Gastroesophageal sphincter (tissue), 4 donors: ENCODE measurements at regions not wholly inside any gene's neighbourhood (a gene's known extent, or its start where the extent isn't known, plus 50 kb on each side); places are given as distances from the start of the nearest gene placed in this dataset.

Experiments
- ATAC-seq: fragments of 150-250 bp; one replicate; pipeline ENCODE4 v1.9.1; 2016; ENCODE audit warnings: mild to moderate bottlenecking, moderate library complexity
- H3K27ac ChIP-seq, 4 donors: fragments of 200-600 bp; sonication (generic) in 3 of 4; 1 replicate in 3 of 4; 2 replicates in 1 of 4; pipeline ENCODE4 v1.5.1; 2016 to 2019
- H3K27me3 ChIP-seq: fragments of 200-600 bp; sonication (generic); one replicate; pipeline ENCODE4 v1.5.1; 2019
- H3K36me3 ChIP-seq, 2 donors: fragments of 200-600 bp; sonication (generic); one replicate each; pipeline ENCODE4 v1.5.1; 2019; ENCODE audit warnings: control low read depth in 1 of 2
- H3K4me1 ChIP-seq, 3 donors: fragments of 200-600 bp; sonication (generic); 1 replicate in 2 of 3; 2 replicates in 1 of 3; pipeline ENCODE4 v1.5.1; 2016 to 2019; ENCODE audit warnings: control low read depth in 2 of 3
- H3K4me3 ChIP-seq, 2 donors: fragments of 200-600 bp; sonication (generic); one replicate each; pipeline ENCODE4 v1.5.1; 2019; ENCODE audit warnings: mild to moderate bottlenecking in 1 of 2, moderate library complexity in 1 of 2
- H3K9me3 ChIP-seq, 3 donors: fragments of 200-600 bp; sonication (generic); one replicate each; pipeline ENCODE4 v1.5.1; 2017 to 2019; ENCODE audit warnings: control low read depth in 2 of 3
- EP300 ChIP-seq: sonication (generic); formaldehyde crosslinking; IDR thresholded peaks from one replicate; pipeline ENCODE4 v1.6.1; 2017; ENCODE audit warnings: antibody characterized with exemption, mild to moderate bottlenecking
- POLR2A ChIP-seq, 2 donors: fragments of 450-650 bp; IDR thresholded peaks; one replicate each; pipeline ENCODE4 v1.6.1; 2017; ENCODE audit warnings: antibody characterized with exemption in 2 of 2, mild to moderate bottlenecking in 2 of 2, moderate library complexity in 1 of 2
- POLR2AphosphoS5 ChIP-seq: sonication (generic); formaldehyde crosslinking; IDR thresholded peaks from one replicate; pipeline ENCODE4 v1.6.1; 2017; ENCODE audit warnings: antibody characterized with exemption
- WGBS, 2 donors: methylation state at CpG; one replicate each; pipeline ENCODE4 v1.1.5; 2018; ENCODE audit warnings: low coverage in 1 of 2; 5-methylcytosine and 5-hydroxymethylcytosine counted together
- TF ChIP-seq, protein P1 (sequence below), 4 experiments: fragments of 200-600 bp in 2 of 4; fragments of 450-650 bp in 2 of 4; sonication (generic) in 1 of 4; IDR thresholded peaks; one replicate each; pipeline ENCODE4 v1.5.1; 2017 to 2019; ENCODE audit warnings: antibody characterized with exemption in 4 of 4, mild to moderate bottlenecking in 2 of 4, moderate library complexity in 2 of 4

DNA sequence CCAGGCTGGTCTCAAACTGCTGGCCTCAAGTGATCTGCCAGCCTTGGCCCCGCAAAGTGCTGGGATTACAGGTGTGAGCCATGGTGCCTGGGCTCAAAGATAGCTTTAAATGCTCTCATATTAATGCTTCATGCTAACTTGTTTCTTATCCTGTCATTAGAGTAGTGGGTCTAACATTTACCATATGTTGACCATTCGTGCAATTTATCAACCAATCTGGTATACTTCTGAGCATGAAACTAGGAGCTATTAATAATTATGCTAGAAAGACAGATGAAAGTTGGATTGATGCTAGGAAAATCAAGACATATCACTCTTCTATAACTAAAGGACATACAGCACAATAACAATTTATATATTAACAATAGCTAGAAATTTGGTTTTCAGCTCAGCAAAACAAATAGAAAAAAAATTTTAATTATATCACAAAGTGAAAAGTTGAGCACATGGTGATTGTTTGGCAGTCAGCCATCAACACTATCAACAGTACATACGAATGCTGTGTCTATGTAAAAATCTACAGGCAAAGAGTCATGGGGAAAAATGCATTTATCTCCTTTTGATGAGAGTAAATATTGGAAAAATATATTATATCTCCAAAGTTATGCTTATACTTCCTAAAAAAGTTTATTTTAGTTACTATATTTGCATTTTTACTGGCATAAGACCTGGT lies 112.1 kb upstream of the ABCB5 start:
- 40 to 75% methylated on average over 1 to 3 of the region's 3 CpGs for WGBS, 2 donors
- H3K9me3 ChIP-seq, result peaks cover 0 to 16% (median 0%) of the 10 kb centered on the region in 3 donors
- no peak for TF ChIP-seq POLR2A (IDR thresholded peaks at IDR 0.05)
- H3K4me1 ChIP-seq, result no peaks in the 10 kb centered on the region
- H3K36me3 ChIP-seq, result no peaks in the 10 kb centered on the region
- no peak overlapping the region for H3K27ac ChIP-seq
- ATAC-seq, result no peak
- H3K4me3 ChIP-seq, result no peak overlapping the region
- H3K27me3 ChIP-seq, result no peaks in the 10 kb centered on the region

- WGBS, 2 donors, result 62 to 75% methylated on average over 3 of the region's 3 CpGs
- H3K4me1 ChIP-seq, result no peaks in the 10 kb centered on the region
- peaks cover 0 to 11% (median 0%) of the 10 kb centered on the region in 3 donors for H3K9me3 ChIP-seq
- H3K27ac ChIP-seq, result no peak overlapping the region
- no peak overlapping the region for H3K4me3 ChIP-seq
- H3K27me3 ChIP-seq, result no peaks in the 10 kb centered on the region
- ATAC-seq, result no peak
- H3K36me3 ChIP-seq, result no peaks in the 10 kb centered on the region
- TF ChIP-seq, protein P1, sequence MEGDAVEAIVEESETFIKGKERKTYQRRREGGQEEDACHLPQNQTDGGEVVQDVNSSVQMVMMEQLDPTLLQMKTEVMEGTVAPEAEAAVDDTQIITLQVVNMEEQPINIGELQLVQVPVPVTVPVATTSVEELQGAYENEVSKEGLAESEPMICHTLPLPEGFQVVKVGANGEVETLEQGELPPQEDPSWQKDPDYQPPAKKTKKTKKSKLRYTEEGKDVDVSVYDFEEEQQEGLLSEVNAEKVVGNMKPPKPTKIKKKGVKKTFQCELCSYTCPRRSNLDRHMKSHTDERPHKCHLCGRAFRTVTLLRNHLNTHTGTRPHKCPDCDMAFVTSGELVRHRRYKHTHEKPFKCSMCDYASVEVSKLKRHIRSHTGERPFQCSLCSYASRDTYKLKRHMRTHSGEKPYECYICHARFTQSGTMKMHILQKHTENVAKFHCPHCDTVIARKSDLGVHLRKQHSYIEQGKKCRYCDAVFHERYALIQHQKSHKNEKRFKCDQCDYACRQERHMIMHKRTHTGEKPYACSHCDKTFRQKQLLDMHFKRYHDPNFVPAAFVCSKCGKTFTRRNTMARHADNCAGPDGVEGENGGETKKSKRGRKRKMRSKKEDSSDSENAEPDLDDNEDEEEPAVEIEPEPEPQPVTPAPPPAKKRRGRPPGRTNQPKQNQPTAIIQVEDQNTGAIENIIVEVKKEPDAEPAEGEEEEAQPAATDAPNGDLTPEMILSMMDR (IDR thresholded peaks at IDR 0.05), result no peak
Observed at GRCh38 chr7:20504060-20504459, 111.4 kb upstream of the ABCB5 start.

DNA sequence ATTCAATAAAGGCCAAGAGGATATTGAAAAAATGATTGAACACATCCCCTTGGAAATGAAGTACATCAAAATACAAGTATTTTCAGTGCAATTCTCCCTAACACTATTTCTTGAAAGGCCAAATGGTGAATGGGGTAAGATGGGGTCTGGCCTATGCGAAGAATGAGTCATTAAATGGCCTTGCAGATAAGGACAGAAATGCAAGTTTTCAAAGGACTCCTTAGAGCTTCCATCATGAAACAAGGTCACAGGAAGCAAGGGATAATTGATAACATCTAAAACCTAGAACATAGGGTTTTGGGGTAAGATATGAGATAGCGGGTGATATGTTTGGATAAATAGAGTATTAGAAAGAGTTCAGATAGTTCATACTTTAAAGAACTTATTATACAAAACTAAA lies 109.3 kb upstream of the ABCB5 start:
- H3K27me3 ChIP-seq, result no peaks in the 10 kb centered on the region
- H3K27ac ChIP-seq, result no peak overlapping the region
- 86 to 92% methylated on average over 2 of the region's 2 CpGs for WGBS, 2 donors
- no peaks in the 10 kb centered on the region for H3K36me3 ChIP-seq
- H3K4me3 ChIP-seq, result no peak overlapping the region
- TF ChIP-seq POLR2A (IDR thresholded peaks at IDR 0.05) (no peak), POLR2AphosphoS5 (no peak), EP300 (no peak)
- TF ChIP-seq, protein P1 (IDR thresholded peaks at IDR 0.05), result no peak
- H3K4me1 ChIP-seq, result no peaks in the 10 kb centered on the region
- ATAC-seq, result no peak
- H3K9me3 ChIP-seq, result peaks cover 0 to 7% (median 0%) of the 10 kb centered on the region in 3 donors

GRCh38 chr7:20507157-20507556 lies 108.3 kb upstream of the ABCB5 start:
- no peak for TF ChIP-seq POLR2A (IDR thresholded peaks at IDR 0.05)
- no peak for TF ChIP-seq POLR2AphosphoS5
- TF ChIP-seq, protein P1 (IDR thresholded peaks at IDR 0.05), result no peak
- no peak for TF ChIP-seq EP300
- no peaks in the 10 kb centered on the region for H3K27me3 ChIP-seq
- H3K27ac ChIP-seq, result no peak overlapping the region
- no peak for ATAC-seq
- H3K9me3 ChIP-seq, result no peaks in the 10 kb centered on the region
- no peaks in the 10 kb centered on the region for H3K4me1 ChIP-seq
- no peaks in the 10 kb centered on the region for H3K36me3 ChIP-seq
- H3K4me3 ChIP-seq, result no peak overlapping the region
- WGBS, 2 donors, result 100% methylated on average over 1 of the region's 1 CpG

DNA sequence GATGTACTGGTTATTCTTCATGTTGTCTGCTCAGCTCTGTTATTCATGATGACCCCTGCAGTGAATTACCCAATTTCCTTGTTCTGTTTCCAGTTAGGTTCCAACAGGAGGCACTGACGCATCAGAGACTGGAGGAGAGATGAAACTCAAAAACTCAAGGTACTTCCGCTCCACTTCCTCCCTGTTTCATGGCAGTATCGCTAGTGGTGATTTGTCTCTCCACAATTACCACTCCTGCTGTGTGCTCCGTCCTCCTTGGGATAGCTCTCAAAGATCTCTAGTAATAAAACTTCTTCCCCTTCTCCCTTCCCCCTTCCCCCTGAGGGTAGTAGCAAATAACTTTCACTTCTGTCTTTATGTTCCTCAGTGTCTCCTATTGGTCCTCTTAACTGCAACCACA lies 107.4 kb upstream of the ABCB5 start:
- 85 to 88% methylated on average over 4 of the region's 4 CpGs for WGBS, 2 donors
- H3K4me1 ChIP-seq, result no peaks in the 10 kb centered on the region
- H3K27ac ChIP-seq, result no peak overlapping the region
- no peak overlapping the region for H3K4me3 ChIP-seq
- H3K27me3 ChIP-seq, result no peaks in the 10 kb centered on the region
- H3K36me3 ChIP-seq, result no peaks in the 10 kb centered on the region
- ATAC-seq, result no peak
- H3K9me3 ChIP-seq, result no peaks in the 10 kb centered on the region
- TF ChIP-seq, protein P1 (IDR thresholded peaks at IDR 0.05), result no peak
- TF ChIP-seq EP300 (no peak), POLR2AphosphoS5 (no peak), POLR2A (IDR thresholded peaks at IDR 0.05) (no peak)
